ENCODE measurements at regions not wholly inside any gene's neighbourhood (a gene's known extent, or its start where the extent isn't known, plus 50 kb on each side); places are given as distances from the start of the nearest gene placed in this dataset.

DNA sequence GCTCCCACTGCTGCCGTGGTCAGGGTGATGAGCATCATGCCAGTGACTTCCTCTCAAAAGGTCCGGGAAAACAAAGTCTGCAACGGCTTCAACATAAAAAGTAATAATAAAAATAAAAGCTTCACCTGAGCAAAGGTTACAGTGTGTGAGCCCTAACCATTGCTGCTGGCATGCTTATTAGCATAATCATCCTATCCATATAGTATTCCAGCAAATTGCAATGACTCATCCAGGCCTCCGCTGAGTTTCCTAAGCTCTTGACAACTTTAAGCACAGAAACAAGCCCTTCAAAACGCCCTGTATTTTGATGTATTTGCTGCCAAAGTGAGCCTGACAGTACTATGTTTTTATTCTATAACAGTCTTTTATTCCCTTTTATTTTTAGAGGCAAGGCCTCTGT, 100.5 kb downstream of the AASDH start:
- intact Hi-C loops (cut with micrococcal nuclease; ENCODE audit: unreplicated experiment): no loop called here
- CTCF ChIA-PET: no interaction called here
- H3K36me3 ChIP-seq (ENCODE audit: insufficient read depth, low read length, poor library complexity, severe bottlenecking): no peaks in the 10 kb centered on the region
- H3K9me3 ChIP-seq (ENCODE audit: low read depth, low read length, poor library complexity, severe bottlenecking): no peaks in the 10 kb centered on the region
- H3K27ac ChIP-seq (ENCODE audit: low read depth, low read length, poor library complexity, severe bottlenecking): no peak overlapping the region
- H3K27me3 ChIP-seq (replicated peaks; ENCODE audit: insufficient read depth, low read depth, low read length, poor library complexity): no peaks in the 10 kb centered on the region
- no peaks in the 10 kb centered on the region for H3K4me1 ChIP-seq (ENCODE audit: insufficient read depth, low read length, poor library complexity, severe bottlenecking)
- no peak for TF ChIP-seq EZH2 (IDR thresholded peaks at IDR 0.05; ENCODE audit: borderline replicate concordance, low read depth, low read length, poor library complexity, severe bottlenecking)
- TF ChIP-seq, protein P1, sequence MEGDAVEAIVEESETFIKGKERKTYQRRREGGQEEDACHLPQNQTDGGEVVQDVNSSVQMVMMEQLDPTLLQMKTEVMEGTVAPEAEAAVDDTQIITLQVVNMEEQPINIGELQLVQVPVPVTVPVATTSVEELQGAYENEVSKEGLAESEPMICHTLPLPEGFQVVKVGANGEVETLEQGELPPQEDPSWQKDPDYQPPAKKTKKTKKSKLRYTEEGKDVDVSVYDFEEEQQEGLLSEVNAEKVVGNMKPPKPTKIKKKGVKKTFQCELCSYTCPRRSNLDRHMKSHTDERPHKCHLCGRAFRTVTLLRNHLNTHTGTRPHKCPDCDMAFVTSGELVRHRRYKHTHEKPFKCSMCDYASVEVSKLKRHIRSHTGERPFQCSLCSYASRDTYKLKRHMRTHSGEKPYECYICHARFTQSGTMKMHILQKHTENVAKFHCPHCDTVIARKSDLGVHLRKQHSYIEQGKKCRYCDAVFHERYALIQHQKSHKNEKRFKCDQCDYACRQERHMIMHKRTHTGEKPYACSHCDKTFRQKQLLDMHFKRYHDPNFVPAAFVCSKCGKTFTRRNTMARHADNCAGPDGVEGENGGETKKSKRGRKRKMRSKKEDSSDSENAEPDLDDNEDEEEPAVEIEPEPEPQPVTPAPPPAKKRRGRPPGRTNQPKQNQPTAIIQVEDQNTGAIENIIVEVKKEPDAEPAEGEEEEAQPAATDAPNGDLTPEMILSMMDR (conservative IDR thresholded peaks at IDR 0.05; ENCODE audit: low read depth, low read length): no peak
- no peak overlapping the region for H3K4me3 ChIP-seq (ENCODE audit: low read depth, low read length, poor library complexity, severe bottlenecking)
- BruUV-seq (replicated peaks): no TSS peak
- POLR2A ChIA-PET (ENCODE audit: low non-redundant PET): no interaction called here
- peak; percentile 4 for DNase-seq (ENCODE audit: low spot score)

DNA sequence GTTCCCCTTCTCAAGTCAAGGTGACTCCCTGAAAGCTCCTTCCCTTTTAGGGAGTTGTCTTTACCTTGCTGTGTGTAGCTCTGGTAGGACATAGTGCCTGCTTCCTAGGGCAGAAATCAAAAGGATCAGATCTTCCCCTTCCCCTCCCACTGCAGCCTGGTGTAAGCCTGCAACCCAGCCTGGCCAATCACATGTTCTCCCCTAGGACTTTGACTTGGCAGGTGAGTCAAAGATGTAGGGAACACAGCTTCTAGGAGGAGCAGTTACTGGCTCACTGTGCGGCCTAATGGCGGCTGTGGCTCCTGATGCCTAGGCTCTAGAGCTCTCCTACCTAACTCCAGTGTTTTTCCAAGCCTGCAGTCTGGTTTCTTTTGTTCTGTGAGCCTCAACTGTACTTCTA, 103.9 kb downstream of the AASDH start:
- POLR2A ChIA-PET (ENCODE audit: low non-redundant PET): no interaction called here
- no peaks in the 10 kb centered on the region for H3K36me3 ChIP-seq (ENCODE audit: insufficient read depth, low read length, poor library complexity, severe bottlenecking)
- no peaks in the 10 kb centered on the region for H3K9me3 ChIP-seq (ENCODE audit: low read depth, low read length, poor library complexity, severe bottlenecking)
- no peak for DNase-seq (ENCODE audit: low spot score)
- H3K27ac ChIP-seq (ENCODE audit: low read depth, low read length, poor library complexity, severe bottlenecking): no peak overlapping the region
- intact Hi-C loops (cut with micrococcal nuclease; ENCODE audit: unreplicated experiment): no loop called here
- BruUV-seq (replicated peaks): no TSS peak
- H3K27me3 ChIP-seq (replicated peaks; ENCODE audit: insufficient read depth, low read depth, low read length, poor library complexity): no peaks in the 10 kb centered on the region
- TF ChIP-seq, protein P1 (conservative IDR thresholded peaks at IDR 0.05; ENCODE audit: low read depth, low read length): no peak
- TF ChIP-seq EZH2 (IDR thresholded peaks at IDR 0.05; ENCODE audit: borderline replicate concordance, low read depth, low read length, poor library complexity, severe bottlenecking): no peak
- no peak overlapping the region for H3K4me3 ChIP-seq (ENCODE audit: low read depth, low read length, poor library complexity, severe bottlenecking)
- H3K4me1 ChIP-seq (ENCODE audit: insufficient read depth, low read length, poor library complexity, severe bottlenecking): no peaks in the 10 kb centered on the region
- CTCF ChIA-PET: no interaction called here

DNA sequence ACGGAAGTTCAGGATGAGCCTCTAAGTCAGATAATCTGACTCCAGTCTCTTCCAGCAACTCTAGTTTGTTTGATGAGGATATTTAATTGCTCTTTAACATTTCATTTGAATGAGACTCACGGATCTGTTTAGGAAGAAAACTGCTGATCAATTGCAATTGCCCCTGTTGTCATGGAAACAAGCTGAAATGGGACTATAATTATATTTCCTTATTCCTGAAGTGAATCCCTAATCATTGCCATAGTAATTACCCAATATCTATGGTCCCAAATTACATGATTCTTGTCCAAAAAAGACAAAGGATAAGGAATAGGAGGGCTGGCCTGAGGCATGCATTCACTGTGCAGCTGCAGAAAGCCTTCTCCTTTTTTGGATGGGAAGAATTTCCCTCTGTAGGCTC, 105.3 kb downstream of the AASDH start:
- ChIA-PET CTCF (no interaction called here), POLR2A (ENCODE audit: low non-redundant PET) (no interaction called here)
- Histone ChIP-seq H3K4me1 (ENCODE audit: insufficient read depth, low read length, poor library complexity, severe bottlenecking) (no peaks in the 10 kb centered on the region), H3K27me3 (replicated peaks; ENCODE audit: insufficient read depth, low read depth, low read length, poor library complexity) (no peaks in the 10 kb centered on the region), H3K27ac (ENCODE audit: low read depth, low read length, poor library complexity, severe bottlenecking) (no peak overlapping the region), H3K9me3 (ENCODE audit: low read depth, low read length, poor library complexity, severe bottlenecking) (no peaks in the 10 kb centered on the region), H3K36me3 (ENCODE audit: insufficient read depth, low read length, poor library complexity, severe bottlenecking) (no peaks in the 10 kb centered on the region), H3K4me3 (ENCODE audit: low read depth, low read length, poor library complexity, severe bottlenecking) (no peak overlapping the region)
- no peak for DNase-seq (ENCODE audit: low spot score)
- intact Hi-C loops (cut with micrococcal nuclease; ENCODE audit: unreplicated experiment): no loop called here
- TF ChIP-seq EZH2 (IDR thresholded peaks at IDR 0.05; ENCODE audit: borderline replicate concordance, low read depth, low read length, poor library complexity, severe bottlenecking): no peak
- TF ChIP-seq, protein P1 (conservative IDR thresholded peaks at IDR 0.05; ENCODE audit: low read depth, low read length): no peak
- no TSS peak for BruUV-seq (replicated peaks)
